IMR-90 (cell line): ENCODE measurements at regions not wholly inside any gene's neighbourhood (a gene's known extent, or its start where the extent isn't known, plus 50 kb on each side); places are given as distances from the start of the nearest gene placed in this dataset.
A peak's percentile ranks its signal among the peaks of the same experiment; 100 is the strongest.

Experiments
- ATAC-seq: fragments of 200-7000 bp; cut with Tn5 transposase; 2 replicates; pipeline ENCODE4 v1.9.1; 2020; ENCODE audit warnings: low read depth, mild to moderate bottlenecking, moderate library complexity
- BruUV-seq: library from RNA; stranded (reverse); fragments of 400-500 nt; replicated peaks from 2 replicates; lab custom pipeline; 2021; lab: Mats Ljungman, UMichigan
- CTCF ChIA-PET: fragments of 300-600 bp; formaldehyde crosslinking; extraction: SDS; loops from one replicate; lab custom pipeline; 2021; ENCODE audit warnings: antibody characterized with exemption; lab: Yijun Ruan, JAX
- POLR2A ChIA-PET: fragments of 300-600 bp; sonication (Branson Sonifier 250); formaldehyde crosslinking; loops from one replicate; lab custom pipeline; 2022; ENCODE audit warnings: antibody characterized with exemption; ENCODE audit not compliant: unreplicated experiment; lab: Charles Lee
- DNase-seq: peaks from one replicate; pipeline ENCODE4 v3.0.0; 2013
- H2AFZ ChIP-seq: replicated peaks from 2 replicates; pipeline ENCODE3; 2013; ENCODE audit warnings: low read length, mild to moderate bottlenecking; ENCODE audit not compliant: poor library complexity
- H2AK5ac ChIP-seq: 2 replicates; pipeline ENCODE4 v1.6.1; 2013; ENCODE audit warnings: low read depth, low read length, inconsistent platforms
- H2AK9ac ChIP-seq: replicated peaks from 2 replicates; pipeline ENCODE3; 2013; ENCODE audit warnings: mild to moderate bottlenecking, low read depth, low read length, moderate library complexity; ENCODE audit not compliant: poor library complexity
- H2BK120ac ChIP-seq: 2 replicates; pipeline ENCODE4 v1.6.1; 2013; ENCODE audit warnings: low read depth, low read length, inconsistent platforms
- H2BK15ac ChIP-seq: 3 replicates; pipeline ENCODE4 v1.6.1; 2013; ENCODE audit warnings: low read depth, low read length, inconsistent platforms
- H2BK20ac ChIP-seq: 2 replicates; pipeline ENCODE4 v1.6.1; 2013; ENCODE audit warnings: low read depth, mild to moderate bottlenecking, inconsistent platforms, low read length, moderate library complexity
- H2BK5ac ChIP-seq: 2 replicates; pipeline ENCODE4 v1.6.1; 2013; ENCODE audit warnings: mild to moderate bottlenecking, low read depth, low read length, inconsistent platforms; ENCODE audit not compliant: poor library complexity, severe bottlenecking
- H3K14ac ChIP-seq: replicated peaks from 2 replicates; pipeline ENCODE4 v1.6.1; 2013; ENCODE audit warnings: low read depth, low read length, inconsistent platforms
- H3K18ac ChIP-seq: 2 replicates; pipeline ENCODE4 v1.6.1; 2013; ENCODE audit warnings: low read depth, low read length, control low read depth
- H3K23ac ChIP-seq: 2 replicates; pipeline ENCODE4 v1.6.1; 2013; ENCODE audit warnings: low read depth, low read length, inconsistent platforms
- H3K27ac ChIP-seq: 2 replicates; pipeline ENCODE4 v1.5.1; 2013; ENCODE audit warnings: mild to moderate bottlenecking, control low read depth, low read length; ENCODE audit not compliant: insufficient read depth
- H3K27me3 ChIP-seq: 2 replicates; pipeline ENCODE4 v1.6.1; 2013; ENCODE audit warnings: low read length; ENCODE audit not compliant: control insufficient read depth, insufficient read depth
- H3K36me3 ChIP-seq: 2 replicates; pipeline ENCODE4 v1.6.1; 2013; ENCODE audit warnings: low read length, mixed read lengths; ENCODE audit not compliant: control insufficient read depth, insufficient read depth
- H3K4ac ChIP-seq: 2 replicates; pipeline ENCODE4 v1.6.1; 2013; ENCODE audit warnings: low read depth, low read length, inconsistent platforms
- H3K4me1 ChIP-seq: 2 replicates; pipeline ENCODE4 v1.6.1; 2013; ENCODE audit warnings: low read length, mixed read lengths; ENCODE audit not compliant: control insufficient read depth, insufficient read depth
- H3K4me2 ChIP-seq: 2 replicates; pipeline ENCODE4 v1.6.1; 2013; ENCODE audit warnings: low read depth, mild to moderate bottlenecking, control low read depth, low read length, moderate library complexity
- H3K4me3 ChIP-seq: 2 replicates; pipeline ENCODE4 v1.5.1; 2013; ENCODE audit warnings: low read depth, mild to moderate bottlenecking, control low read depth, low read length, moderate library complexity; ENCODE audit not compliant: insufficient read depth
- H3K56ac ChIP-seq: 2 replicates; pipeline ENCODE4 v1.6.1; 2013; ENCODE audit warnings: low read length, inconsistent platforms; ENCODE audit not compliant: insufficient read depth; ENCODE audit errors: extremely low read depth
- H3K79me1 ChIP-seq, 2 experiments: 2 replicates each; pipeline ENCODE4 v1.6.1; 2013; ENCODE audit warnings: low read length in 2 of 2, inconsistent platforms in 1 of 2, low read depth in 1 of 2
- H3K9ac ChIP-seq: 2 replicates; pipeline ENCODE4 v1.6.1; 2013; ENCODE audit warnings: low read depth, low read length, control low read depth
- H3K9me1 ChIP-seq: 2 replicates; pipeline ENCODE4 v1.6.1; 2013; ENCODE audit warnings: low read length, inconsistent platforms; ENCODE audit not compliant: insufficient read depth
- H3K9me3 ChIP-seq: 2 replicates; pipeline ENCODE4 v1.6.1; 2013; ENCODE audit warnings: low read length; ENCODE audit not compliant: control insufficient read depth, insufficient read depth
- H4K20me1 ChIP-seq: 2 replicates; pipeline ENCODE4 v1.6.1; 2013; ENCODE audit warnings: low read length, inconsistent platforms; ENCODE audit not compliant: insufficient read depth
- H4K5ac ChIP-seq: 2 replicates; pipeline ENCODE4 v1.6.1; 2013; ENCODE audit warnings: mild to moderate bottlenecking, low read depth, low read length, control low read depth
- H4K8ac ChIP-seq, 2 experiments: 2 replicates each; pipeline ENCODE4 v1.6.1; 2013; ENCODE audit warnings: low read depth in 2 of 2, low read length in 2 of 2, control low read depth in 1 of 2, inconsistent platforms in 1 of 2
- H4K91ac ChIP-seq: 2 replicates; pipeline ENCODE4 v1.6.1; 2013; ENCODE audit warnings: low read depth, low read length, inconsistent platforms; ENCODE audit not compliant: insufficient read depth
- CEBPB ChIP-seq: IDR thresholded peaks from 2 replicates; pipeline ENCODE4 v1.6.1; 2012; ENCODE audit warnings: low read depth, low read length, improper control_type of control experiment
- CHD1 ChIP-seq: IDR thresholded peaks from 2 replicates; pipeline ENCODE4 v1.6.1; 2012; ENCODE audit warnings: low read depth, low read length, improper control_type of control experiment
- ELK1 ChIP-seq: fragments of 150-350 bp; IDR thresholded peaks from 2 replicates; pipeline ENCODE4 v1.6.1; 2016; ENCODE audit warnings: low read depth, mild to moderate bottlenecking, low read length, moderate library complexity, borderline replicate concordance
- MXI1 ChIP-seq: IDR thresholded peaks from 2 replicates; pipeline ENCODE4 v1.6.1; 2012; ENCODE audit warnings: low read depth, mild to moderate bottlenecking, low read length, moderate library complexity, borderline replicate concordance
- NFE2L2 ChIP-seq: fragments of 150-350 bp; IDR thresholded peaks from 2 replicates; pipeline ENCODE4 v1.6.1; 2016; ENCODE audit warnings: low read depth, mild to moderate bottlenecking, low read length
- RAD21 ChIP-seq: IDR thresholded peaks from 2 replicates; pipeline ENCODE4 v1.6.1; 2012; ENCODE audit warnings: low read length, improper control_type of control experiment
- WGBS, 2 experiments: methylation state at CpG; one replicate each; pipeline versions ENCODE4 v1.1.5 to v1.1.7; 2013; ENCODE audit warnings: missing lambda C conversion rate in 2 of 2; ENCODE audit not compliant: insufficient read length in 1 of 2; ENCODE audit errors: extremely low coverage in 2 of 2; 5-methylcytosine and 5-hydroxymethylcytosine counted together
- dilution Hi-C: fragments of 300-500 bp; cut with HindIII; formaldehyde crosslinking; loops from one replicate; pipeline ENCODE4 v1.14.3; 2018; ENCODE audit warnings: low sequenced_read_pairs; ENCODE audit not compliant: unreplicated experiment
- in situ Hi-C: fragments of 300-500 bp; cut with MboI; formaldehyde crosslinking; loops from 3 replicates; pipeline ENCODE4 v1.14.3; 2019; ENCODE audit warnings: low sequenced_read_pairs, inconsistent platforms, mixed read lengths
- intact Hi-C: fragments of 100-400 bp; cut with micrococcal nuclease; formaldehyde crosslinking; loops from 2 replicates; pipeline ENCODE4 v1.10.0; 2022
- TF ChIP-seq, protein P1 (sequence below): fragments of 150-350 bp; IDR thresholded peaks from 2 replicates; pipeline ENCODE4 v1.6.1; 2017; ENCODE audit warnings: mild to moderate bottlenecking, antibody characterized with exemption, low read length, low read depth

GRCh38 chr2:54380670-54381069 lies 75.5 kb upstream of the SPTBN1 start:
- no peaks in the 10 kb centered on the region for H3K36me3 ChIP-seq
- WGBS, 2 experiments = 88% methylated on average over 3 of the region's 8 CpGs; no CpG with 5 or more reads in 1 of the 2 experiments
- no peaks in the 10 kb centered on the region for H3K27me3 ChIP-seq
- H2BK5ac ChIP-seq = no peak overlapping the region
- no peak for DNase-seq
- TF ChIP-seq RAD21 (no peak), ELK1 (no peak), MXI1 (no peak), NFE2L2 (no peak), CHD1 (no peak), CEBPB (no peak)
- TF ChIP-seq, protein P1, sequence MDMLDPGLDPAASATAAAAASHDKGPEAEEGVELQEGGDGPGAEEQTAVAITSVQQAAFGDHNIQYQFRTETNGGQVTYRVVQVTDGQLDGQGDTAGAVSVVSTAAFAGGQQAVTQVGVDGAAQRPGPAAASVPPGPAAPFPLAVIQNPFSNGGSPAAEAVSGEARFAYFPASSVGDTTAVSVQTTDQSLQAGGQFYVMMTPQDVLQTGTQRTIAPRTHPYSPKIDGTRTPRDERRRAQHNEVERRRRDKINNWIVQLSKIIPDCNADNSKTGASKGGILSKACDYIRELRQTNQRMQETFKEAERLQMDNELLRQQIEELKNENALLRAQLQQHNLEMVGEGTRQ = no peak
- H2BK120ac ChIP-seq = no peak overlapping the region
- H3K4me1 ChIP-seq = no peaks in the 10 kb centered on the region
- H4K8ac ChIP-seq = no peak overlapping the region
- no peak overlapping the region for H2BK15ac ChIP-seq
- H3K4me3 ChIP-seq = no peak overlapping the region
- H2AFZ ChIP-seq = peak overlapping the region; percentile 59
- H3K14ac ChIP-seq = 0 out of 2 replicates have a peak overlapping the region, but pooled peaks have one; percentile 41
- no peak overlapping the region for H3K18ac ChIP-seq
- H2AK5ac ChIP-seq = no peak overlapping the region
- no peak overlapping the region for H4K5ac ChIP-seq
- BruUV-seq = no TSS peak
- H4K91ac ChIP-seq = no peak overlapping the region
- no peaks in the 10 kb centered on the region for H4K20me1 ChIP-seq
- H3K9me3 ChIP-seq = no peaks in the 10 kb centered on the region
- no peak overlapping the region for H3K23ac ChIP-seq
- no peak overlapping the region for H2BK20ac ChIP-seq
- no peaks in the 10 kb centered on the region for H3K79me1 ChIP-seq
- POLR2A ChIA-PET = no interaction called here
- H3K27ac ChIP-seq = no peak overlapping the region
- in situ Hi-C loops (no loop called here), intact Hi-C loops (no loop called here), dilution Hi-C loops (no loop called here)
- no peak overlapping the region for H3K56ac ChIP-seq
- ATAC-seq = no peak
- peaks cover 2% of the 10 kb centered on the region; the same call in 1 of the 2 replicates for H3K9me1 ChIP-seq
- H3K9ac ChIP-seq = no peak overlapping the region
- H2AK9ac ChIP-seq = no peak overlapping the region
- CTCF ChIA-PET = no interaction called here
- no peak overlapping the region for H3K4ac ChIP-seq
- no peak overlapping the region for H3K4me2 ChIP-seq
